HFFc6 (cell line): ENCODE measurements at regions not wholly inside any gene's neighbourhood (a gene's known extent, or its start where the extent isn't known, plus 50 kb on each side); places are given as distances from the start of the nearest gene placed in this dataset.

Experiments
- DNase-seq: peaks from one replicate; pipeline ENCODE4 v3.0.0-alpha.2; 2018
- H3K27ac Mint-ChIP-seq: 2 replicates; pipeline ENCODE4 v1.8.0; 2020; ENCODE audit warnings: mild to moderate bottlenecking, mixed read lengths
- H3K27me3 Mint-ChIP-seq: 2 replicates; pipeline ENCODE4 v1.8.0; 2021; ENCODE audit warnings: mild to moderate bottlenecking, moderate library complexity, mixed read lengths; ENCODE audit not compliant: insufficient read depth
- H3K36me3 Mint-ChIP-seq: 2 replicates; pipeline ENCODE4 v1.8.0; 2021; ENCODE audit warnings: low read depth, mixed read lengths
- H3K4me1 Mint-ChIP-seq: 2 replicates; pipeline ENCODE4 v1.8.0; 2020; ENCODE audit warnings: low read depth, mixed read lengths
- H3K4me3 Mint-ChIP-seq: 2 replicates; pipeline ENCODE4 v1.8.0; 2020; ENCODE audit warnings: mild to moderate bottlenecking, moderate library complexity, mixed read lengths
- H3K9me3 Mint-ChIP-seq: 2 replicates; pipeline ENCODE4 v1.8.0; 2020; ENCODE audit warnings: mild to moderate bottlenecking, mixed read lengths
- CTCF ChIP-seq: fragments of 200-600 bp; sonication (generic); IDR thresholded peaks from 2 replicates; pipeline ENCODE4 v1.5.0; 2021; ENCODE audit warnings: antibody characterized with exemption, mild to moderate bottlenecking

DNA sequence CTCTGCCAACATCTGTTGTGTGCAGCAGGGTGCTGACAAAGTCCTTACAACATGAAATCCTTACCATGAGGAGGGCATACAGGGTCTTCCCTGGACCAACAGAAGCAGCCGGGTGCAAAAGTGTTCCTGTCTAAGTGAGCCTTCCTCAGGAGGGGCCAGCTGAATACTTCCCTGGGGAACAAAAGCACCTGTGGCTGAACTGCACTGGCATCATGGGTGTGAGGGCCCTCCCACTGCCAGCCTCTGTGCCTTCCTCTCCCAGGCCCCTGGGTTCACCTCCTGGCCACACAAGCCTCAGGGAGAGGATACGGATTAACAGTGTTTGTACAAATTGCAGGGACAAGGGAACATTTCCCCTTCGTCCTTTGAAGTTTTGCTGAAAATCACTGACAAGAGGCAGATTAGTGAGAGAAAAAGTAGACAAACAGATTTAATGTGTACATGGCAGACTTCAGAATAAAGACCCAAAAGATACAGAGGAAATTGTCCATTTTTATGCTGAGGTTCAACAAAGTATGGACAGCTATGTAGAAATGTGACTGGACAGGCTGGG is 91.0 kb upstream of the PPM1J start:
- no peak for TF ChIP-seq CTCF
- no peaks in the 10 kb centered on the region for H3K36me3 Mint-ChIP-seq
- no peak overlapping the region for H3K27ac Mint-ChIP-seq
- no peak for DNase-seq
- no peak overlapping the region for H3K4me3 Mint-ChIP-seq
- no peaks in the 10 kb centered on the region for H3K9me3 Mint-ChIP-seq
- peaks cover 15% of the 10 kb centered on the region for H3K27me3 Mint-ChIP-seq
- peaks cover 11% of the 10 kb centered on the region for H3K4me1 Mint-ChIP-seq

DNA sequence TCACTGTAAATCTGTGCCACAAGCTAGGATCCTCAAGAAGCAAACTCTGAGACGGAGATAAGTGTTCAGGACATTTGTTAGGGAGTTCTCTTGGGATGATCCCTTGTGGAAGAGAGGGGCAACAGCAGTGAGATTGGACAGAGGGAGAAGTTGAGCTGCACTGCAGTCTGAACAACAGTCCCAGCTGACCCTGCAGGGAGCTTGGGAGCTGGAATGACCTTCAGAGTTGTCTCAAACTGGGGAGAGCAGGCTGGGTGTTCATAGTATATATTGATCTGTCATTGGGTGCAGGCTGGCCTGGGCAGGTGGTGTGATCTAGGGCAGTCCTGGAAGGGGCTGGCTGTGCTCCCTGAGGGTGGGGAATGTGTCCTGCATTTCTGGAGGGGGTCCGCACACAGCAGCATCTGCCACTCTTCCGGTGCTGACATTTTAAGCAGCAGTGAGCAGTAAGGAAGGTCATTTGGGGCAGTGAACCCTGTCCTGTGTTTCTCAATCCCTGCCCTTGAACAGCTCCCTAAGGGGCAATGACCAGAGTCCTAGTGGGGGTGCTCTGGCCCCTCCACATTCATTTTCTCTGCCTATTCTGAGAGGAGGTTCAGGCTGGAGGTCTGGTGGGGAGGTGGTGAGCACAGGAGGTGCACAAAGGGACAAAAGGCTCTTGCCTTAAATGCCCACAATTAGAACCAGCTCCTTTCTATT is 90.2 kb upstream of the PPM1J start:
- H3K36me3 Mint-ChIP-seq, result no peaks in the 10 kb centered on the region
- H3K27me3 Mint-ChIP-seq, result peaks cover 18% of the 10 kb centered on the region
- H3K27ac Mint-ChIP-seq, result no peak overlapping the region
- no peak for DNase-seq
- H3K9me3 Mint-ChIP-seq, result no peaks in the 10 kb centered on the region
- no peak for TF ChIP-seq CTCF
- H3K4me3 Mint-ChIP-seq, result no peak overlapping the region
- H3K4me1 Mint-ChIP-seq, result peaks cover 2% of the 10 kb centered on the region

DNA sequence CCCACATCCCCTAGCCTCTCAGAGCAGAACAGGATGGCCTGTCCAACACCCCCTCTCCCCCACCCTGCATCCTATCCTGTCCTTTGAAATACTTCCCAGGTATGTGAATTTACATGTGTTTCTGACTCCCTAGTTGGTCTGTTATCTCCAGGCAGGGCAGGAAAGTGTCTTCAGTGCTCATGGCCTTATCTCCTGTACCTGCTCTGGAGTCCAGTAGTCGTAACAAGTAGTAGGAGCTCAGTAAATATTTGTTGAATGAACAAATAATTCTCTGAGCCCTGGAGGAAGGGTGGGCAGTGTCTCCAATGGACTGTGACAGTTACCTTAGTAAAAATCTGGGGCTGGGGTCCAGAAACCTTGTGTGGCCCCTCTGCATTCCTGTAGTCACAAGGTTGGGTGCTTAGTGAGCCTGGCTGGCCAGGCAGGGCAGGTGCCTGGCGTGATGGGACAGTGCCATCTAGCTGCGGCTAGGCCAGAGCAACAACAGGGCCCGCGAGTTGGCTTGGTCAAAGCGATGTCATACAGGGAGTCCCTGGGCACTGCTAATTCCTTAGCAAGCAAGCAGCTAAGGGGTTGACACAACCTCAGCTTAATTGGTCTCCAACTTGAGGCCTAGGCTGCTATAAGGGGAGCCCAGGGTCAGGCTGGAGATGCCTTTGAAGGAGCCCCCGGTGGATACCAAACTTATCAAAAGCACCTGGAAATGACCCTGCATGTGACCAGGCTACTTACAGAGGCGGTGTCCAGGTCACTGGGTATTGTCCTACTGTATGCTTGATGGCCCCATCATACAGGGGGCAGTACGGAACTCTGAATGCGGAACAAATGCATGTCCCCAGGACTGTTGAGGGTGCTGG is 89.0 kb upstream of the PPM1J start:
- no peak overlapping the region for H3K27ac Mint-ChIP-seq
- no peaks in the 10 kb centered on the region for H3K9me3 Mint-ChIP-seq
- DNase-seq, result peak; percentile 65

GRCh38 chr1:112800289-112800688 is 85.2 kb upstream of the PPM1J start:
- Mint-ChIP-seq H3K27ac (no peak overlapping the region), H3K27me3 (peaks cover 21% of the 10 kb centered on the region), H3K4me3 (no peak overlapping the region), H3K4me1 (no peaks in the 10 kb centered on the region), H3K36me3 (no peaks in the 10 kb centered on the region), H3K9me3 (no peaks in the 10 kb centered on the region)
- TF ChIP-seq CTCF, result no peak
- no peak for DNase-seq

More for the DNA sequence above, 89.0 kb upstream of the PPM1J start:
- peak; percentile 89 for TF ChIP-seq CTCF
- Mint-ChIP-seq H3K4me3 (no peak overlapping the region), H3K4me1 (no peaks in the 10 kb centered on the region), H3K27me3 (peaks cover 22% of the 10 kb centered on the region), H3K36me3 (no peaks in the 10 kb centered on the region)

- no peak for DNase-seq
- TF ChIP-seq CTCF, result no peak
- H3K27ac Mint-ChIP-seq, result no peak overlapping the region
- peaks cover 16% of the 10 kb centered on the region for H3K27me3 Mint-ChIP-seq
- no peaks in the 10 kb centered on the region for H3K9me3 Mint-ChIP-seq
- no peaks in the 10 kb centered on the region for H3K4me1 Mint-ChIP-seq
- H3K36me3 Mint-ChIP-seq, result no peaks in the 10 kb centered on the region
- no peak overlapping the region for H3K4me3 Mint-ChIP-seq
Observed at GRCh38 chr1:112798292-112798691, 83.2 kb upstream of the PPM1J start.
